ENCODE measurements at regions not wholly inside any gene's neighbourhood (a gene's known extent, or its start where the extent isn't known, plus 50 kb on each side); places are given as distances from the start of the nearest gene placed in this dataset.

GRCh38 chr4:59248313-59248712 is 1951.8 kb upstream of the ADGRL3 start:
- H3K9ac ChIP-seq (ENCODE audit: low read length) = no peak overlapping the region
- H3K27ac ChIP-seq (ENCODE audit: low read length) = no peak overlapping the region
- H3K9me3 ChIP-seq (ENCODE audit: control insufficient read depth, low read depth, low read length) = peaks cover under 1% of the 10 kb centered on the region
- no peaks in the 10 kb centered on the region for H3K4me1 ChIP-seq (ENCODE audit: control insufficient read depth, low read depth, low read length)
- no peaks in the 10 kb centered on the region for H3K27me3 ChIP-seq (ENCODE audit: control insufficient read depth, insufficient read depth, low read length)
- H3K4me3 ChIP-seq (ENCODE audit: low read length) = no peak overlapping the region
- H3K36me3 ChIP-seq (ENCODE audit: control insufficient read depth, low read depth, low read length) = no peaks in the 10 kb centered on the region

GRCh38 chr4:59249110-59249509 is 1951.0 kb upstream of the ADGRL3 start:
- Histone ChIP-seq H3K4me3 (ENCODE audit: low read length) (no peak overlapping the region), H3K4me1 (ENCODE audit: control insufficient read depth, low read depth, low read length) (no peaks in the 10 kb centered on the region), H3K27ac (ENCODE audit: low read length) (no peak overlapping the region), H3K9me3 (ENCODE audit: control insufficient read depth, low read depth, low read length) (no peaks in the 10 kb centered on the region), H3K36me3 (ENCODE audit: control insufficient read depth, low read depth, low read length) (no peaks in the 10 kb centered on the region), H3K9ac (ENCODE audit: low read length) (no peak overlapping the region), H3K27me3 (ENCODE audit: control insufficient read depth, insufficient read depth, low read length) (no peaks in the 10 kb centered on the region)

- Histone ChIP-seq H3K36me3 (ENCODE audit: control insufficient read depth, low read depth, low read length) (no peaks in the 10 kb centered on the region), H3K4me1 (ENCODE audit: control insufficient read depth, low read depth, low read length) (no peaks in the 10 kb centered on the region), H3K4me3 (ENCODE audit: low read length) (no peak overlapping the region), H3K9me3 (ENCODE audit: control insufficient read depth, low read depth, low read length) (no peaks in the 10 kb centered on the region), H3K27me3 (ENCODE audit: control insufficient read depth, insufficient read depth, low read length) (no peaks in the 10 kb centered on the region), H3K27ac (ENCODE audit: low read length) (no peak overlapping the region), H3K9ac (ENCODE audit: low read length) (no peak overlapping the region)
Measured at GRCh38 chr4:59258002-59258401, 1942.1 kb upstream of the ADGRL3 start.

GRCh38 chr4:59307609-59308008 is 1892.5 kb upstream of the ADGRL3 start:
- no peaks in the 10 kb centered on the region for H3K27me3 ChIP-seq (ENCODE audit: control insufficient read depth, insufficient read depth, low read length)
- H3K4me1 ChIP-seq (ENCODE audit: control insufficient read depth, low read depth, low read length) = peaks cover 6% of the 10 kb centered on the region
- no peak overlapping the region for H3K9ac ChIP-seq (ENCODE audit: low read length)
- no peak overlapping the region for H3K27ac ChIP-seq (ENCODE audit: low read length)
- H3K4me3 ChIP-seq (ENCODE audit: low read length) = no peak overlapping the region
- no peaks in the 10 kb centered on the region for H3K36me3 ChIP-seq (ENCODE audit: control insufficient read depth, low read depth, low read length)
- no peaks in the 10 kb centered on the region for H3K9me3 ChIP-seq (ENCODE audit: control insufficient read depth, low read depth, low read length)

- Histone ChIP-seq H3K9me3 (ENCODE audit: control insufficient read depth, low read depth, low read length) (no peaks in the 10 kb centered on the region), H3K27me3 (ENCODE audit: control insufficient read depth, insufficient read depth, low read length) (no peaks in the 10 kb centered on the region), H3K4me1 (ENCODE audit: control insufficient read depth, low read depth, low read length) (no peaks in the 10 kb centered on the region)
Measured at GRCh38 chr4:59314637-59315036, 1885.5 kb upstream of the ADGRL3 start.

GRCh38 chr4:59339631-59340030 is 1860.5 kb upstream of the ADGRL3 start:
- Histone ChIP-seq H3K4me1 (ENCODE audit: control insufficient read depth, low read depth, low read length) (no peaks in the 10 kb centered on the region), H3K27ac (ENCODE audit: low read length) (no peak overlapping the region), H3K36me3 (ENCODE audit: control insufficient read depth, low read depth, low read length) (no peaks in the 10 kb centered on the region), H3K9me3 (ENCODE audit: control insufficient read depth, low read depth, low read length) (no peaks in the 10 kb centered on the region), H3K27me3 (ENCODE audit: control insufficient read depth, insufficient read depth, low read length) (no peaks in the 10 kb centered on the region), H3K4me3 (ENCODE audit: low read length) (no peak overlapping the region), H3K9ac (ENCODE audit: low read length) (no peak overlapping the region)

More at GRCh38 chr4:59314637-59315036, 1885.5 kb upstream of the ADGRL3 start:
- Histone ChIP-seq H3K4me3 (ENCODE audit: low read length) (no peak overlapping the region), H3K27ac (ENCODE audit: low read length) (no peak overlapping the region), H3K9ac (ENCODE audit: low read length) (no peak overlapping the region), H3K36me3 (ENCODE audit: control insufficient read depth, low read depth, low read length) (no peaks in the 10 kb centered on the region)

GRCh38 chr4:59341506-59341905 is 1858.6 kb upstream of the ADGRL3 start:
- no peak overlapping the region for H3K9ac ChIP-seq (ENCODE audit: low read length)
- H3K4me3 ChIP-seq (ENCODE audit: low read length) = no peak overlapping the region
- H3K9me3 ChIP-seq (ENCODE audit: control insufficient read depth, low read depth, low read length) = no peaks in the 10 kb centered on the region
- H3K4me1 ChIP-seq (ENCODE audit: control insufficient read depth, low read depth, low read length) = no peaks in the 10 kb centered on the region
- H3K27ac ChIP-seq (ENCODE audit: low read length) = no peak overlapping the region
- H3K27me3 ChIP-seq (ENCODE audit: control insufficient read depth, insufficient read depth, low read length) = no peaks in the 10 kb centered on the region
- no peaks in the 10 kb centered on the region for H3K36me3 ChIP-seq (ENCODE audit: control insufficient read depth, low read depth, low read length)

GRCh38 chr4:59348949-59349348 is 1851.2 kb upstream of the ADGRL3 start:
- Histone ChIP-seq H3K9ac (ENCODE audit: low read length) (no peak overlapping the region), H3K27ac (ENCODE audit: low read length) (no peak overlapping the region), H3K27me3 (ENCODE audit: control insufficient read depth, insufficient read depth, low read length) (no peaks in the 10 kb centered on the region), H3K4me1 (ENCODE audit: control insufficient read depth, low read depth, low read length) (no peaks in the 10 kb centered on the region), H3K36me3 (ENCODE audit: control insufficient read depth, low read depth, low read length) (no peaks in the 10 kb centered on the region), H3K4me3 (ENCODE audit: low read length) (no peak overlapping the region), H3K9me3 (ENCODE audit: control insufficient read depth, low read depth, low read length) (no peaks in the 10 kb centered on the region)

- Histone ChIP-seq H3K4me1 (ENCODE audit: control insufficient read depth, low read depth, low read length) (no peaks in the 10 kb centered on the region), H3K27me3 (ENCODE audit: control insufficient read depth, insufficient read depth, low read length) (no peaks in the 10 kb centered on the region), H3K9me3 (ENCODE audit: control insufficient read depth, low read depth, low read length) (no peaks in the 10 kb centered on the region), H3K4me3 (ENCODE audit: low read length) (no peak overlapping the region), H3K9ac (ENCODE audit: low read length) (no peak overlapping the region), H3K36me3 (ENCODE audit: control insufficient read depth, low read depth, low read length) (no peaks in the 10 kb centered on the region), H3K27ac (ENCODE audit: low read length) (no peak overlapping the region)
Measured at GRCh38 chr4:59369229-59369628, 1830.9 kb upstream of the ADGRL3 start.

- Histone ChIP-seq H3K27ac (ENCODE audit: low read length) (no peak overlapping the region), H3K9ac (ENCODE audit: low read length) (no peak overlapping the region), H3K4me1 (ENCODE audit: control insufficient read depth, low read depth, low read length) (no peaks in the 10 kb centered on the region), H3K36me3 (ENCODE audit: control insufficient read depth, low read depth, low read length) (no peaks in the 10 kb centered on the region), H3K4me3 (ENCODE audit: low read length) (no peak overlapping the region), H3K27me3 (ENCODE audit: control insufficient read depth, insufficient read depth, low read length) (no peaks in the 10 kb centered on the region), H3K9me3 (ENCODE audit: control insufficient read depth, low read depth, low read length) (no peaks in the 10 kb centered on the region)
Measured at GRCh38 chr4:59374416-59374815, 1825.7 kb upstream of the ADGRL3 start.

GRCh38 chr4:59380841-59381366 is 1819.2 kb upstream of the ADGRL3 start:
- Histone ChIP-seq H3K36me3 (ENCODE audit: control insufficient read depth, low read depth, low read length) (no peaks in the 10 kb centered on the region), H3K27ac (ENCODE audit: low read length) (no peak overlapping the region), H3K4me3 (ENCODE audit: low read length) (no peak overlapping the region), H3K27me3 (ENCODE audit: control insufficient read depth, insufficient read depth, low read length) (no peaks in the 10 kb centered on the region), H3K9ac (ENCODE audit: low read length) (no peak overlapping the region), H3K9me3 (ENCODE audit: control insufficient read depth, low read depth, low read length) (no peaks in the 10 kb centered on the region), H3K4me1 (ENCODE audit: control insufficient read depth, low read depth, low read length) (no peaks in the 10 kb centered on the region)

GRCh38 chr4:59381591-59381990 is 1818.5 kb upstream of the ADGRL3 start:
- no peak overlapping the region for H3K9ac ChIP-seq (ENCODE audit: low read length)

More at GRCh38 chr4:59381591-59381990, 1818.5 kb upstream of the ADGRL3 start:
- Histone ChIP-seq H3K4me1 (ENCODE audit: control insufficient read depth, low read depth, low read length) (no peaks in the 10 kb centered on the region), H3K4me3 (ENCODE audit: low read length) (no peak overlapping the region), H3K27ac (ENCODE audit: low read length) (no peak overlapping the region), H3K27me3 (ENCODE audit: control insufficient read depth, insufficient read depth, low read length) (no peaks in the 10 kb centered on the region), H3K9me3 (ENCODE audit: control insufficient read depth, low read depth, low read length) (no peaks in the 10 kb centered on the region), H3K36me3 (ENCODE audit: control insufficient read depth, low read depth, low read length) (no peaks in the 10 kb centered on the region)

Data from iPS-18a (cell line).